CD4-positive, alpha-beta T cell (primary cell): ENCODE measurements at regions not wholly inside any gene's neighbourhood (a gene's known extent, or its start where the extent isn't known, plus 50 kb on each side); places are given as distances from the start of the nearest gene placed in this dataset.

Source experiments
- ATAC-seq: fragments of 200-7000 bp; cut with Tn5 transposase; one replicate; pipeline ENCODE4 v1.10.0; 2022; ENCODE audit warnings: mild to moderate bottlenecking; ENCODE audit not compliant: poor library complexity
- CTCF ChIA-PET: fragments of 350-600 bp; sonication (Branson Sonifier 250); formaldehyde crosslinking; loops from one replicate; lab custom pipeline; 2021; ENCODE audit warnings: antibody characterized with exemption, inconsistent platforms; lab: Charles Lee
- POLR2A ChIA-PET: fragments of 350-600 bp; sonication (Branson Sonifier 250); formaldehyde crosslinking; loops from one replicate; lab custom pipeline; 2021; ENCODE audit warnings: antibody characterized with exemption, inconsistent platforms; lab: Charles Lee
- DNase-seq, 14 experiments: peaks; one replicate each; pipeline ENCODE4 v3.0.0-alpha.2; 2013 to 2020; ENCODE audit warnings: mixed read lengths in 2 of 14
- H3K27ac ChIP-seq, 2 donors: one replicate each; pipeline versions ENCODE4 v1.5.1 to v1.7.0; 2013; ENCODE audit warnings: low read length in 2 of 2, low read depth in 1 of 2, mild to moderate bottlenecking in 1 of 2
- H3K27me3 ChIP-seq, 2 experiments: 1 replicate in 1 of 2; 2 replicates in 1 of 2; pipeline versions ENCODE4 v1.6.1 to v1.7.0; 2013; ENCODE audit warnings: low read length in 2 of 2, control low read depth in 1 of 2, mild to moderate bottlenecking in 1 of 2, moderate library complexity in 1 of 2; ENCODE audit not compliant: insufficient read depth in 2 of 2, control insufficient read depth in 1 of 2
- H3K36me3 ChIP-seq: one replicate; pipeline ENCODE4 v1.6.1; 2013; ENCODE audit warnings: low read length, control low read depth; ENCODE audit not compliant: insufficient read depth
- H3K4me1 ChIP-seq: one replicate; pipeline ENCODE4 v1.6.1; 2013; ENCODE audit warnings: low read length, control low read depth; ENCODE audit not compliant: insufficient read depth
- H3K4me3 ChIP-seq: one replicate; pipeline ENCODE4 v1.5.1; 2013; ENCODE audit warnings: mild to moderate bottlenecking, low read length, moderate library complexity
- H3K9me3 ChIP-seq, 2 experiments: 1 replicate in 1 of 2; 2 replicates in 1 of 2; pipeline versions ENCODE4 v1.6.1 to v1.7.0; 2013; ENCODE audit warnings: low read length in 2 of 2, mild to moderate bottlenecking in 2 of 2, control low read depth in 1 of 2, moderate library complexity in 1 of 2; ENCODE audit not compliant: control insufficient read depth in 1 of 2, insufficient read depth in 1 of 2
- H3K27ac Mint-ChIP-seq: one replicate; pipeline ENCODE4 v1.8.0; 2020; ENCODE audit warnings: mixed read lengths
- H3K27me3 Mint-ChIP-seq: one replicate; pipeline ENCODE4 v1.8.0; 2021; ENCODE audit warnings: mixed read lengths
- H3K36me3 Mint-ChIP-seq: one replicate; pipeline ENCODE4 v1.8.0; 2021; ENCODE audit warnings: low read depth, mixed read lengths
- H3K4me1 Mint-ChIP-seq: one replicate; pipeline ENCODE4 v1.8.0; 2021; ENCODE audit warnings: low read depth, mixed read lengths
- H3K4me3 Mint-ChIP-seq: one replicate; pipeline ENCODE4 v1.8.0; 2020; ENCODE audit warnings: mild to moderate bottlenecking, mixed read lengths
- H3K9me3 Mint-ChIP-seq: one replicate; pipeline ENCODE4 v1.8.0; 2020; ENCODE audit warnings: mixed read lengths
- intact Hi-C, 2 experiments: fragments of 100-400 bp; cut with DNase I in 1 of 2; cut with micrococcal nuclease in 1 of 2; formaldehyde crosslinking; loops; one replicate each; pipeline versions ENCODE4 v1.15.1 to v1.9.0; 2023 to 2025; cut with DNase I, micrococcal nuclease
- TF ChIP-seq, protein P1 (sequence below): fragments of 200-600 bp; IDR thresholded peaks from one replicate; pipeline ENCODE4 v1.8.0; 2022; ENCODE audit warnings: antibody characterized with exemption, mild to moderate bottlenecking

DNA sequence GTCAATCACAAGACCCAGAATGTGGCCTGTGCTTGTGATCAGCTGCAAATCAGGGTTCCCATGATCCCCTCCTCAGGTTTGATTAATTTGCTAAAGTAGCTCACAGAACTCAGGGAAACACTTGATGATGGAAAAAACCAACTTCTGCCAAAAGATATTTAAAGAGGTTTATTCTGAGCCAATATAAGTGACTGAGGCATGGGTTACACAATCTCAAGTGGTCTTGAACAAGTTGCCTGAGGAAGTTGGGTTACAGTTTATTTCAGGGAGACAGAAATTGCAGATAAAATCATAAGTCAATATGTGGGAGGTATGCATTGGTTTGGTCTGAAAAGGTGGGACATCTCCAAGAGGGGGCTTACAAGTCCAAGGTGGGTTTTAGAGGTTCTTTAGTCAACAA, 243.1 kb downstream of the S1PR1 start:
- ChIA-PET POLR2A (no interaction called here), CTCF (no interaction called here)
- no peaks in the 10 kb centered on the region for H3K36me3 ChIP-seq
- H3K27me3 ChIP-seq, result no peaks in the 10 kb centered on the region
- Mint-ChIP-seq H3K4me3 (no peak overlapping the region), H3K9me3 (no peaks in the 10 kb centered on the region), H3K27ac (no peak overlapping the region), H3K4me1 (no peaks in the 10 kb centered on the region), H3K27me3 (no peaks in the 10 kb centered on the region), H3K36me3 (no peaks in the 10 kb centered on the region)
- H3K27ac ChIP-seq, result no peak overlapping the region
- TF ChIP-seq, protein P1, sequence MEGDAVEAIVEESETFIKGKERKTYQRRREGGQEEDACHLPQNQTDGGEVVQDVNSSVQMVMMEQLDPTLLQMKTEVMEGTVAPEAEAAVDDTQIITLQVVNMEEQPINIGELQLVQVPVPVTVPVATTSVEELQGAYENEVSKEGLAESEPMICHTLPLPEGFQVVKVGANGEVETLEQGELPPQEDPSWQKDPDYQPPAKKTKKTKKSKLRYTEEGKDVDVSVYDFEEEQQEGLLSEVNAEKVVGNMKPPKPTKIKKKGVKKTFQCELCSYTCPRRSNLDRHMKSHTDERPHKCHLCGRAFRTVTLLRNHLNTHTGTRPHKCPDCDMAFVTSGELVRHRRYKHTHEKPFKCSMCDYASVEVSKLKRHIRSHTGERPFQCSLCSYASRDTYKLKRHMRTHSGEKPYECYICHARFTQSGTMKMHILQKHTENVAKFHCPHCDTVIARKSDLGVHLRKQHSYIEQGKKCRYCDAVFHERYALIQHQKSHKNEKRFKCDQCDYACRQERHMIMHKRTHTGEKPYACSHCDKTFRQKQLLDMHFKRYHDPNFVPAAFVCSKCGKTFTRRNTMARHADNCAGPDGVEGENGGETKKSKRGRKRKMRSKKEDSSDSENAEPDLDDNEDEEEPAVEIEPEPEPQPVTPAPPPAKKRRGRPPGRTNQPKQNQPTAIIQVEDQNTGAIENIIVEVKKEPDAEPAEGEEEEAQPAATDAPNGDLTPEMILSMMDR, result no peak
- DNase-seq, result no peak
- no peaks in the 10 kb centered on the region for H3K9me3 ChIP-seq
- ATAC-seq, result no peak
- H3K4me1 ChIP-seq, result no peaks in the 10 kb centered on the region
- intact Hi-C loops, result no loop called here
- no peak overlapping the region for H3K4me3 ChIP-seq

DNA sequence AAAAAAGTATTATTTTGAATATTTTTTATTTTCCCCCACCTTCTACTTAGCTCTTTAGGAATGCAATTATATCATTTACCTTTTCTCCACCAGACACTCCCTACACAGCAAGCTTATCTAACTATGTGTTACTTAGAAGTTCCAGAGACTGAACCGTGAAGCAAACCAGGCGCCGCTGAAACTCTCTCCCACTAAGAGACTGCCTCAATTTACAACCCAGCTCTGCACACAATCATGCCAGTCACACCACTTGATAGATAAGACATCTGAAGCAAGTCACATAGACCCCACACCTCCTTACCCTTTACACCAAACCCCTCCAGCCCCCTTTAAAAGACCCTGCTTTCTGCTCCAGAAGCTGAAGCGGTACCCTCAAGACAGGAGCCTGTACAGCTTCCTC, 245.5 kb downstream of the S1PR1 start:
- Histone ChIP-seq H3K36me3 (no peaks in the 10 kb centered on the region), H3K4me1 (no peaks in the 10 kb centered on the region), H3K27ac (no peak overlapping the region), H3K9me3 (no peaks in the 10 kb centered on the region), H3K4me3 (no peak overlapping the region), H3K27me3 (no peaks in the 10 kb centered on the region)
- CTCF ChIA-PET, result no interaction called here
- no peak overlapping the region for H3K27ac Mint-ChIP-seq
- POLR2A ChIA-PET, result no interaction called here
- H3K27me3 Mint-ChIP-seq, result no peaks in the 10 kb centered on the region
- no peaks in the 10 kb centered on the region for H3K9me3 Mint-ChIP-seq
- H3K4me1 Mint-ChIP-seq, result no peaks in the 10 kb centered on the region
- TF ChIP-seq, protein P1, result no peak
- no peak overlapping the region for H3K4me3 Mint-ChIP-seq
- intact Hi-C loops, result no loop called here
- no peaks in the 10 kb centered on the region for H3K36me3 Mint-ChIP-seq
- ATAC-seq, result no peak
- no peak for DNase-seq

DNA sequence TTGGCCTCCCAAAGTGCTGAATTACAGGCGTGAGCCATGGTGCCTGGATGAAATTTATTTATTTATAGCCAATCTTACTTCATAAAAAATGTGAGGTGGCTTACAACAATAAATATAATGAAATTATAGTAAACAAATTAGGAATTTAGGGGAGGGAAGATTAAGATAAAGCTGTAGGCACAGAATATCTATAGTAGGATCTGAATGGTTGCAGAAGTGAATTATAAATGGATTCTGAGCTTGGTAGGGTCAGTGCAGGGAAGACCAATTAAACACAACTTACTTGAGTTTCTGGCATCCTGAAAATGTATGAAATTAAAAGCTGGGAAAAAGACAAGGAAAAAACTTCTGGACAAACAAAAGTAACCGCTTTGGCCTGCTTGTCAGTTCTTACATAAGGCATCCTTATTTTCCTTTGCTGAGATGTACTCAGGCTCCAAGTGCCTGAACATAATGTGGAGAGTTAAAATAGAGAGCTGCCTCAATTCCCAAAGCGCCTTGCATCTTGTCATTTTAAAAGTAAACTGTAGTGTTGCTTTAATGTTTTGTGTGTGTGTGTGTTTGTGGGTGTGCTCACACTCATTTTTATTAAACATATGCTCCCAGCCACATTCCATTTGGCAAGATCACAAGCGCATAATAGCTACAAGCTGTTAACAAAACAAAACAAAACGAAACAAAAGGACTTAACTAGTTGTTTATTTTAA, 247.3 kb downstream of the S1PR1 start:
- no peaks in the 10 kb centered on the region for H3K36me3 ChIP-seq

More for the DNA sequence above, 247.3 kb downstream of the S1PR1 start:
- H3K4me1 ChIP-seq, result no peaks in the 10 kb centered on the region
- ChIA-PET CTCF (interaction anchor here (0.7 to 1.4 kb wide), 2 partner anchors 9 to 887 kb away, joined by 3 to 5 read pairs; no protein-coding TSS in a partner anchor), POLR2A (no interaction called here)
- no peaks in the 10 kb centered on the region for H3K9me3 ChIP-seq
- ATAC-seq (no peak), DNase-seq (no peak)
- TF ChIP-seq, protein P1, result no peak
- H3K27ac ChIP-seq, result no peak overlapping the region
- intact Hi-C loops, result no loop called here
- no peak overlapping the region for H3K4me3 ChIP-seq
- no peaks in the 10 kb centered on the region for H3K4me1 Mint-ChIP-seq
- no peaks in the 10 kb centered on the region for H3K27me3 ChIP-seq
- no peaks in the 10 kb centered on the region for H3K27me3 Mint-ChIP-seq
- H3K9me3 Mint-ChIP-seq, result no peaks in the 10 kb centered on the region
- H3K36me3 Mint-ChIP-seq, result no peaks in the 10 kb centered on the region
- no peak overlapping the region for H3K27ac Mint-ChIP-seq
- H3K4me3 Mint-ChIP-seq, result no peak overlapping the region
